GM12878 (cell line): ENCODE measurements at regions not wholly inside any gene's neighbourhood (a gene's known extent, or its start where the extent isn't known, plus 50 kb on each side); places are given as distances from the start of the nearest gene placed in this dataset.

Experiments used
- CREB1 ChIP-seq: IDR thresholded peaks from 2 replicates; pipeline ENCODE4 v1.6.1; 2012; ENCODE audit warnings: low read depth, mild to moderate bottlenecking, inconsistent platforms
- JUNB ChIP-seq: IDR thresholded peaks from 2 replicates; pipeline ENCODE4 v1.6.1; 2016; ENCODE audit warnings: antibody characterized with exemption, mild to moderate bottlenecking
- KDM1A ChIP-seq: fragments of 200-600 bp; sonication (generic); IDR thresholded peaks from 2 replicates; pipeline ENCODE4 v1.6.1; 2016; ENCODE audit warnings: borderline replicate concordance
- NFIC ChIP-seq: IDR thresholded peaks from 2 replicates; pipeline ENCODE4 v1.6.1; 2012; ENCODE audit warnings: low read depth, mild to moderate bottlenecking, inconsistent platforms, low read length, moderate library complexity
- POLR2A ChIP-seq: IDR thresholded peaks from 2 replicates; pipeline ENCODE4 v1.6.1; 2011; ENCODE audit warnings: low read depth, mild to moderate bottlenecking, low read length
- POLR2AphosphoS2 ChIP-seq: IDR thresholded peaks from 2 replicates; pipeline ENCODE4 v1.6.1; 2011; ENCODE audit warnings: low read depth, mild to moderate bottlenecking, low read length, improper control_type of control experiment, moderate library complexity
- POLR2AphosphoS5 ChIP-seq: IDR thresholded peaks from 2 replicates; pipeline ENCODE4 v1.6.1; 2011; ENCODE audit warnings: mild to moderate bottlenecking, low read length, inconsistent platforms
- TF ChIP-seq, protein P1 (sequence below), 3 experiments: IDR thresholded peaks in 2 of 3; conservative IDR thresholded peaks in 1 of 3; 2 replicates each; pipeline ENCODE4 v1.5.1; 2011; ENCODE audit warnings: low read depth in 3 of 3, low read length in 3 of 3, mild to moderate bottlenecking in 3 of 3, control low read depth in 2 of 3, moderate library complexity in 2 of 3, inconsistent platforms in 1 of 3, mixed read lengths in 1 of 3; ENCODE audit not compliant: control insufficient read depth in 2 of 3, insufficient read depth in 1 of 3; ENCODE audit errors: extremely low read depth in 1 of 3
- TF ChIP-seq, protein P2 (sequence below): IDR thresholded peaks from 2 replicates; pipeline ENCODE4 v1.6.1; 2012; ENCODE audit warnings: low read depth, low read length, improper control_type of control experiment

DNA sequence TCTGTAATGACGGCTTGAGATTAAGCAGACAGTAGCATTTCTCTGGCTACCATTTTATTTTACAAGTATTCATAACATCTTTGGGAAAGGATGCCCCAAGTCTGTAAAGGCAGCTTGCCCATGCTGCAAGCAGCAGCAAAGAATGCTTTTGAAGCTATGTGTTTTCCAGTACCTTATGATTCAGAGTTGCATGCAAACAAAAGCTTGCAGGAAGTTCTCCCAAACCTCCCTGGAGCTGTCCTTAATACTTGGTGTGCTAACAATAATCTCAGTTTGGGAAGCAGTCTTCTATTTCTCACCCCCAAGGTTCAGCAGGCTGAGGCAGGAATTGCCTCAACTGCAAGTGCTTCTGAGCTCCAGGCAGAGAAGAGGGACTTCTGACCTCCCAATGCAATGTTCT lies 60.8 kb downstream of the CCNA1 start:
- TF ChIP-seq, protein P1, sequence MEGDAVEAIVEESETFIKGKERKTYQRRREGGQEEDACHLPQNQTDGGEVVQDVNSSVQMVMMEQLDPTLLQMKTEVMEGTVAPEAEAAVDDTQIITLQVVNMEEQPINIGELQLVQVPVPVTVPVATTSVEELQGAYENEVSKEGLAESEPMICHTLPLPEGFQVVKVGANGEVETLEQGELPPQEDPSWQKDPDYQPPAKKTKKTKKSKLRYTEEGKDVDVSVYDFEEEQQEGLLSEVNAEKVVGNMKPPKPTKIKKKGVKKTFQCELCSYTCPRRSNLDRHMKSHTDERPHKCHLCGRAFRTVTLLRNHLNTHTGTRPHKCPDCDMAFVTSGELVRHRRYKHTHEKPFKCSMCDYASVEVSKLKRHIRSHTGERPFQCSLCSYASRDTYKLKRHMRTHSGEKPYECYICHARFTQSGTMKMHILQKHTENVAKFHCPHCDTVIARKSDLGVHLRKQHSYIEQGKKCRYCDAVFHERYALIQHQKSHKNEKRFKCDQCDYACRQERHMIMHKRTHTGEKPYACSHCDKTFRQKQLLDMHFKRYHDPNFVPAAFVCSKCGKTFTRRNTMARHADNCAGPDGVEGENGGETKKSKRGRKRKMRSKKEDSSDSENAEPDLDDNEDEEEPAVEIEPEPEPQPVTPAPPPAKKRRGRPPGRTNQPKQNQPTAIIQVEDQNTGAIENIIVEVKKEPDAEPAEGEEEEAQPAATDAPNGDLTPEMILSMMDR (IDR thresholded peaks at IDR 0.05 in 2 of 3, conservative IDR thresholded peaks at IDR 0.05 in 1 of 3; ENCODE audit: control insufficient read depth in 2 of 3, extremely low read depth in 1 of 3, insufficient read depth in 1 of 3, low read depth in 3 of 3, low read length in 3 of 3): no peak
- TF ChIP-seq POLR2AphosphoS5 (no peak), KDM1A (no peak), NFIC (no peak), JUNB (no peak), POLR2AphosphoS2 (no peak), CREB1 (no peak), POLR2A (no peak)
- TF ChIP-seq, protein P2, sequence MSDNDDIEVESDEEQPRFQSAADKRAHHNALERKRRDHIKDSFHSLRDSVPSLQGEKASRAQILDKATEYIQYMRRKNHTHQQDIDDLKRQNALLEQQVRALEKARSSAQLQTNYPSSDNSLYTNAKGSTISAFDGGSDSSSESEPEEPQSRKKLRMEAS: no peak
